Activated CD4-positive, alpha-beta T cell treated with anti-CD3 and anti-CD28 coated beads for 1 hour (primary cell): ENCODE measurements at regions not wholly inside any gene's neighbourhood (a gene's known extent, or its start where the extent isn't known, plus 50 kb on each side); places are given as distances from the start of the nearest gene placed in this dataset.

Experiments
- DNase-seq: peaks from one replicate; pipeline ENCODE4 v3.0.0-alpha.2; 2020

DNA sequence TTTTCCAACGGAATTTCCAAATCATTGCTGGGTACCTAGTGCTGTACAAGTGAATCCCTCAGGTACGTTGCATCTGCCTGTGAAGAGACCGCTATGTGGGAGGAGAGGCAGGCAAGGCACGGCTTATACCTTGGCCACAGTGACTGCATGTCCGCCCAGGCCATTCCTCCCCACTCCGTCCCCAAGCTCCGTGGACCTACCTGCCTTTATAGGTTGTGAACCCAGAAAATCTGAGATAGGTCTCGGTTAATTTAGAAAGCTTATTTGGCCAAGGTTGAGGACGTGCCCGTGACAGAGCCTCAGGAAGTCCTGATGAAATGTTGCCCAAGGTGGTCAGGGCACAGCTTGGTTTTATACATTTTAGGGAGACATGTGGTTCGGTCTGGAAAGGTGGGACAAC, 218.5 kb upstream of the TSHZ3 start:
- DNase-seq = no peak

DNA sequence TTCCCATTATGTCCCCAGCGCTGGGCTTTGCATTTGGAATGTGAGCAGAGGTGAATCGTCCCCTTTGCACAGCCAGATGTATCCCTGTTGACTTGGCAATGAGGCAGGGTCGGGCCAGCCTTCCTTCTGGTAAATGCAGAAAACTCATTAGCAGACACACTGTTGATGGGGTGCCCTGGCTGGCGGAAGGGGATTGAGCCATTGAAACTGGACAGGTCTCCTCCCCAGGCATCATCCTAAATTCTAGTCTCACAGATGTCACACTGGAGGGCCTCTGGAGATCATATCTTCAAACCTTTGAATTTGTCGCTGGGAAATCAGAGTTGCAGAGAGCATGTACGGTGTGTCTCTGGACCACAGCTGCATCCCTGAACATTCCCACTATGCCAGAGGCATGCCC, 219.5 kb upstream of the TSHZ3 start:
- DNase-seq = no peak

DNA sequence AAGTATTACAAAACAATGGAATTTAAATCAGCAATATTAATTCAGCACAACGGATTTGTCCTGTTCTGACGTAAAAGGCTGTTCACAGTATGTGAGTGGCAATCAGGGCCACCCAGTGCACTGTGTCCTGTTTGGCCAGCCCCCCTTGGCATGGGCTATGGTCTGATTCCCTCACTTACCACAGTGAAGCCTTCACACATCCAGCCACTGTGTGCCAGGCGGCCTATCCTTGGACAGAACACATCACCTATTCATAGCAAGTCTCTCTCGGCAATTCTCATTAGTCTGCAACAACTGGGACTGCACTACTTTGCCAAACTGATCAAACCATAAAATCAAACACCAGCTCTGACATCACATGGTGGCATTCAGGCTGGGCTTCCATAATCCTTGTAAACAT, 221.5 kb upstream of the TSHZ3 start:
- no peak for DNase-seq

DNA sequence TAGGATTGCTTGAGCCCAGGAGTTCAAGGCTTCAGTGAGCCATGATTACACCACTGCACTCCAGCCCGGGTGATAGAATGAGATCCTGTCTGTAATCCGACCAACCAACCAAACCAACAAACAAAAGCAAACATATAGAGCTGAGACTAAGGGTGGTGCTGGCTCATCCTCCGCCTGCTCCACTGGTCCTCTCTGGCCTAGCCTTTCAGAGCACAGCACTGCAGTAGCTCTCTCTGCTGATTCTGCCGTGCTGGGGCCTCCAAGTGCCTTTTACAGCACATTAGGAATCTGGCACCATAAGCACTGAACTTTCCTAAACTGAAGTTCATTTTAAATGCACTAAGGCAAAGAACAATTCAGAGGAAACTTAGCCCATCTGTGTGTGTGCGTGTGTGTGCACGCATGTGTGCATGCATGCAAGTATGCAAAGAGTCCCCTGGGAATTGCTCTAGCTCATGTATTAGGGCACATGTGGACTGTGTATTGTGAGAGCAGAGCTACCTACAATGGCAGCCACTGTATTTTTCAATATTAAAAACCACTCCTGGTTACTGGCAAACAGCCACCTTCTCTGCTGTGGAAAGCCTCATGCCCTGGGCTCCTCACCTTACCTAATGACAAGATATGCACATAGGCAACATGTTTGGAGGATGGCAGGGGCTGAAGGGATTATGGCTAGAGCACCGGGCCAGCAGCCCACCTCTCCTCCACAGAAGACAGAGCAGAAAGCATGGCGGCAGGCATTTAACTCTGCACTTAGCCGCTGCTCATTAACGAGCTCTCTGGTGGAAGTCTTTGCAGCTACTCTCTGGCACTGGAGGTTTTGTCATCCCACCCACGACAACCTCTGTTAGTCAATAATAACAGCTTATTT, 223.1 kb upstream of the TSHZ3 start:
- no peak for DNase-seq

DNA sequence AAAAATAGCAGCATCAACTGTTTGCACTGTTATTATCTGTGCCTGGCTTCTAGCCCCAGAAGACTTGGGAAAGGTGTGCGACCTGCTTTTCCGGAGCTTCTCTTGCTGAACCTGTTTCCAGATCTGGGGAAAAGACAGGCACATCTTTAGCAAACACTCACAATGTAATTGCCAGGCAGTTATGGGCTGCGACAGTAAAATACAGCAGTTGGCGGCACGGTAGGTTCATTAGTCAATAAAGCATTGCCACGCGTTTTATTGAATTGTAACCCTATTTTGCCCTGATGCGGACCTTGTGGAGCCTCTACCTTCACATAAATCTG, 223.7 kb upstream of the TSHZ3 start:
- DNase-seq = no peak

DNA sequence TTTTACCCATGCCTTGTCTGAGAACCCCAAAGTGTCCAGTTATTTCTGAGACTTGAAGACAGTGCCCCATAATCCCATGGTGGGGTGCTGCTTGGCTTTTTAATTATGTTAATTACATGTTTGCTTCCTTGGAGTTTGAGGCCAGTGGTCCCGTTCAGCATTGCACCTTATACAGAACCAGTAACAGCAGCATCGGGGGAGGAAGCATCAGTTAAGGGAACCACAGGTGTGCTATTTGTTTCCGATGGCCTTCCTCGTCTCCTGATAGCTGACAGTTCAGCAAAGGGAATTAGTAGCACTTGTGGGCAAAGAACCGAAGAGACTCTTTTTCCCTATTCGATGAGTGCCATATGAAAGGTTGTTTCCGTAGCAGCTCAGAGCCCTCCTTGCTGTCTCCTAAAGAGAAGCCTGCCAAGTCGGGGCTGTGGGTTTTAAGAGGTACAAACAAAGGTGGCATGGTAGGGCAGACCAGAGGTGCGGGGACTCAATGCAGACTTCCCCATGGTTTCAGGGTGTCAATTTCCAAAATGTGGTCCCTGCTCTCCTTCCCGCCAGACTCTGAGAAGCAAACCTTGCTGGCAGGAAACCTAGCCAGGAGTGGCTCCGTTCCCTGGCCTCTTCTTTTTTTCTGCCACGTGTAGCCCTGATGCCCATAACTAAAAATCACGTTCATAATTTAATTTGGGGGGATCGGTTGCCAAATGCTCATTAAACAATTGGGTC, 225.2 kb upstream of the TSHZ3 start:
- no peak for DNase-seq

DNA sequence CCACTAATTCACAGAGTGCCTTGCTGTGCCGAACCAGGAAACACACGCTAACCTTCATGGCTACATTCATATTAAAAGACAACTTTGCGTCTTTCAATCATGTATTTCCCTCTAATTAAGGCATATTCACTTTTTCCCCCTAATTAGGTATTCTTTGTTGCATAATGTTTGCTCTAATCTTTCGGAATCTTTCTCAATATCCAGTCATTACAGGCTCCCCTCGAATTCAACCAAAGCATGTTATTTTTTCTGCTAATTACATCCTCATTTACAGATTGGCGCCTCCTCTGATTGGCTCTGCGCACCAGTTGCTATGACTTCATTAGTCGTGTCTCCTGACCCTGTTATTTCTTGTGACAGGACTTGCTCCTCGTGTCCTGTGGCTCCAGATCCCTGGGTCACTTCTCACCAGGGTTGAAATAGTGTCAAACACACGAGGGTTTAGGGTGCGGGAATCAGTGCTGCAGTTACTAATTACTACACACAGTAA, 226.7 kb upstream of the TSHZ3 start:
- no peak for DNase-seq

DNA sequence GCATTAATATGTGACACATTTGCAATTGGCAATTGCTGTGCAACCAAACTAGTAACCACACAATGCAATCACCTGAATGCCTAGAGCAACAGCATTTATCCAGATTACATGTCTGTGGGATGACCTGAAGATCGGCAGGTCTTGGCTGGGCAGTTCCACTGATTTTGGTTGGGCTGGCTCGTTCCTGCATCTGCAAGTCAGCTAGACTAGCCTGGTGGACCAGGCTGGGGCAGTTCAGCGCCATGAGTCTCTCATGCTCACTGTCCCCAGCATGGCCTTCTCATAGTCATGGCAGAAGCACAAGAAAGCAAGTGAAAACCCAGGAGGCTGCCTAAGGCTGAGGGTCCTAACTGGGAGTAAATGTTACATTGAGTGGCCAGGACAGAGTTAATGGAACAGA, 229.1 kb upstream of the TSHZ3 start:
- DNase-seq = no peak

DNA sequence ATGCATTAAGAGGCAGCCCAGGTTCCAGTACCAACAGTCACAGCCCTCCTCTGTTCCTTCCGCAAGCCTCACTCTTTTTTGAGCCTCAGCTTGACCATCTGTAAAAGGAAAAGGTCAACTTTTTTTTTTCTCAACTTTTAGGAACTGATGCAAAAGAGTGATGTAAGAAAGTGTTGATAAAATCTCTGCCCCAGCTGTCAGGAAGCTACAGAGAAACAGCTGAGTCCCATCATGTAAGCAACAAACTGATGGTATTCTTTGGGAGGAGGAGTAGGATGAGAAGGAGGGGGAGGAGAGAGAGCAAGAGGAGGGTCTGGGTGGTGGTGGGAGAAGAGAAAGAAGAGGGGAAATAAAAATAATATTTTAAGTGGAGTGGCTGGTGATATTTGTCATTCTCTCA, 233.9 kb upstream of the TSHZ3 start:
- no peak for DNase-seq

DNA sequence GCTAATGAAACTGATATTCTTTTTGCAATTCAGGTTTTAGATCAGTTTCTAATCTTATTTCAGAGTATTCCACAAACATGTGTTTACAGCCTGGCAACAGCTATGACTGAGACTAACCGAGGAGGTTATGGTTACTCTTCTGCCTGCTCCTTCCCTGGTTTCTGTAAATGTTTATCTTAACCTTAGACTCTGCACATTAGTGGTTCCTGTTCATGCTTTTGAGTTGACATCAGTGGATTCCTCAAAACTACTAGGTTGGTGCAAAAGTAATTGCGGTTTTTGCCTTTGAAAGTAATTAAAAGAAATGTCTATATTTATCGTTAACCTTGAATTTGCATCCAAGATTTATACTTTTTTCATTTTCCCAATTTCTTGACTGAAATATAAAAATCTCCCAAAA, 237.0 kb upstream of the TSHZ3 start:
- DNase-seq = no peak

DNA sequence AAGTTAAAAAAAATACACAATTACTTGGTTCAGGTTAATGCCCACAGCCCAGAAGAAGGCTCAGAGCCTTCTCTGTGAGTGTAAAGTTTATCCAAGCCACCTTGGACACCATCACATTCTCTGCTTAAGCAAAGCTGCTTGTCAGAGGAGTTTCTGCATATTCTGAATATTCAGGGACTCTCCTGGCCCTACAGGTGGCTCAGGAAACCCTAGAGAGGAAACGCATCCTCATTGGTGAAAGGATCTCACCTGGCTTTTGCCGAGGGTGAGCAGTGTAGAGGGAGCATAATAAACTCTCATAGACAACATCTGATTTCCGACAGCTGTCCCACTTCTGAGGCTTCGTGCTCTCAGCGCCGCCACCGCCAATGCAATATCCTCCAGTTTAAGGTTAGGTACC, 239.9 kb upstream of the TSHZ3 start:
- DNase-seq = no peak

DNA sequence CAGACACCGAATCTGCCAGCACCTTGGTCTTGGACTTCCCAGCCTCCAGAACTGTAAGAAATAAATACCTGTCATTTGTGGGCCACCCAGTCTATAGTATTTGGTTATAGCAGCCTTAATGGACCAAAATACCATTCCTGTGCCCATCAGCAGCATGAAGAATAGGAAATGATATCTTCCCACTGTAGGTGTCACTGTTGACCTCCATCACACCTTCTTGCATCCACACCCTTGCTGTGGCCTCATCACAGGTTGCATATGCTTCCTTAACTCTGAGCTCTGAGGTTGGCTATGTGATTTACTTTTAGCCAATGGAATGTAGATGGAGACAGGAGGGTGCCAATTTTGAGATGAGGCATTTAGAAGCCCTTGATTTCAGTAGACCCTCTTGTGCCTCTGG, 242.0 kb upstream of the TSHZ3 start:
- no peak for DNase-seq

DNA sequence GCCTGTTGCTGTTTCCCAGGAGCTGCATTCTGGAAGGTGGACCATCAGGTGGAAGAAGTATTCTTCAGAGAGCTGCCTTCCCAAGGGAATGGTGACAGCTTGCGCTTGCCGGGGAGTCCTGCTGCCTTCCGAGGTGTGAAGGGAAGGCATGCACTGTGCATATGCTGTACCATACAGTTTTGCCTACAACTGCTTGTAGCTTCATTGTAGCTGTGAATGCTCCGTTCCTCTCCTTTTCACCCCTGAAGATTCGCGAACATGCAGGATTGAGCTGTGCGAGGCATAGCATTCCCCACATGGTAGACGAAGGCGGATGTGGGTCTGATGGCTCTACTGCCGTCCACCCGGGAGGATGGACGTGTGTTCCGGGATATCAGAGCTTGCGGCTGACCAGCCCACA, 243.2 kb upstream of the TSHZ3 start:
- DNase-seq = no peak

DNA sequence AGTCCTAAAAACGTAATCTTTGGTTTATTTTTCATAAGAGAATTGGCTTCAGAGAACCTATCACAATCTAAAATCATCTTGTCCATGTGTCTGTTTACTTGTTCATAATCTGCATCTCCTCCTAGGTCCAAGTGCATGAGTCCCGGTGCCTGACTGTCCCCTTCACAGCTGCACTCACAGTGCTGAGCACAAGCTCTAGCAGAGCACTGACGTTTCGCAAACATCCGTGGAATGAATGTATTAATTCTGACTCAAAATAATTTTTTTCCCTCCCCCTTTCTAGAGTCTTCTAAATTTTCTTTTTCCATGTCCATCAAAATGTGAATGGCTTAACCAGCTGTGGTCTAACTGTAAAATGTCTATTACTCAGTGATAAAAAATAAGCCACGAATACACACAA, 245.5 kb upstream of the TSHZ3 start:
- no peak for DNase-seq

DNA sequence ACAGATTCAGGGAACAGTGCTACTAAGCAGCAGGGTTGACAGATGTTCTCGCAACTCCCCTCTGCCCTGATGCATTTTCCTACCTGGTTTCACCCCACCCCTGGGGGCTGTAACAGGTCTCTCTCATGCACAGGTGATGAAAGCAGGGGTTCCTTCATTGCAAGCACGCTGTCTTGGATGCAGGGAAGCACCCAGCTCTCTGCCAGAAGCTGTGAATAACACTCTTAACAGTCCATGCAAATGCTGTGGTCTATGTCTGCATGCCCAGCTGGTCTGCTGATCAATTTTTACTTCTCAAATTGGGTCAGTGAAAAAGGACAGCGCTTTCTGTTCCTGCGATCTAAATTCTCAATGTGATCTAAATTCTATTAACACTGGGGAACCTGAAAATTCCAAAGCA, 246.3 kb upstream of the TSHZ3 start:
- DNase-seq = no peak

DNA sequence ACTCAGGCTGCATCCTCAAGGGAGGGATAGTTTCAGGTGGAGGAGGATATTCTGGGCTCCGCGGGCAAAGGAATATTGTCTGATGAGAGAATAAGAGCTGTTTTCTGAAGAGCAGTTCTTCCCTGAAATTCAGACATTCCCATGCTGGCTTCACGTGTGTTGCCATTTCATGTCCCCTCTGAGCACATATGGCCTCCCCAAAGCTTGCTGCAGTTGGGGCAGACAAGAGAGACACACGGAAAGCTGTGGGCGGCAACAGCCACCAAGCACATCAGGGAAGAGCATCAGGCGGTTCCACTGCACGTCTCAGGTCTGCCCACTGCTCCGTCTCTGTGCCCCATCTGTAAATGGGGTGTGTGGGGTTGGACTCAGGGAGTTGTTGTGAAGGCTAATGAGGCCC, 247.5 kb upstream of the TSHZ3 start:
- DNase-seq = no peak

DNA sequence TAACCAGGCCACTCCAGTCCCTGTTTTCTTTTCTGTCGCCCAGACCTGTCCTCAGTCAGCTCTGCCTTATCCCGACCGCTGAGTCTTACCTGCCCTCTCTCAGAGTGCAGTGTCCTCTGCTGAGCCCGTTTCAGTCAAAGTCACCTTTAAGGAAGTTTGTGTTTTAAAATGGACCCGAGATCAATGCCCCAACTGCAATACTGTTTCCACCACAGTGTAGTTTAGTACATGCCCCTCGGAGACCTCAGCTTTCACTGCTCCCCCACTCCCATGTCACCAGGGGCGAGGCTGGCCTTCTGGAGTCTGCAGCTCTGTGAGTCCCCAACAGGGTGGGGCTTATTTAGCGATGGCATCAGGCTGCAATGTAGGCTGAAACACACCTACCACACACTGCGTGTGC, 248.4 kb upstream of the TSHZ3 start:
- DNase-seq = no peak

DNA sequence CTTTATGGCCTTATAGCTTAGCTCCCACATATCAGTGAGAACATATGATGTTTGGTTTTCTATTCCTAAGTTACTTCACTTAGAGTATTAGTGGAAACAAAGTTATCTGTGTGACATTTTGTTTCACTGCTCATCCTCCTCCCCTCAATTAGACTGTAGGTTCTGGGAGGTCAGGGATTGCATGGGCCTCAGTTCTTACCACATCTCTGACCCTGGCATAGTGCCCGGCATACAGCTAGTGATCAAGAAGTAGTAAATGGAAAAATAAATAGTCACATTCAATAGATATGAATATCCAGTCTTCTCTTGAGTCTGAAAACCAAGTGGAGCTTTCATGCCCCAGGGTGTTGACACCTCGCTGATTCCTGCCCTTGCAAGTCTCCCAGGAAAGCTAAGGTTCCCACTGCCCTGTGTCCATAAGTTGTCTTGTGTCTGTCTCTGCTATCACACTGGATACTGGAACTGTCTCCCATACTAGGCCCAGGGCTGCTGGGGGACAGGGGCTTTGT, 249.5 kb upstream of the TSHZ3 start:
- no peak for DNase-seq

DNA sequence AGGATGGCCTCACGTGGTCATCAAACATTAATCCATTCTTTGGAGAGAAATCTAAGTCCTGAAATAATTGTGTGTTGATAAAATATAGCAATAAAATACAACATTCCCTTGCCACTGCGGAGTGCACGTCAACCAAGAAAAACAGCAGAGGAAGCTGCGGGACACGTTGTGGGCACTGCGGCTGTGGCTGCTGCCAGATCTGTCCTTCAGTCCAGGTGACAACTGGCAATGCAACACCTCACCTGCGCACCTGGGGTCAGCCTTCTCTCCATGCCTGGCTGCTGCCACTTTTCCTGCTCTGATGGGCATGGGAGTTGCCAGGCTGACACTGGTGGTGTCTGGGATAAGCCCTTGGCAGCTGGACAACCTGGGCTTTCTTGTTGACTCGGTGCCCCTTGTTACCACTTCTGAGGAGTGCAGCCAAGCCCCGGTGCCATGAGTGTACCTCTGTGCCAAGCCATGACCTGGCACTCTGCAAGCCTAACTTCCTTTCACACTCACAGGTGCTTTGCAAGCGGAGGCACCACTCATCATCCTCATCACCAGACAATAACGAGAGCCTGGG, 251.6 kb upstream of the TSHZ3 start:
- DNase-seq = no peak

DNA sequence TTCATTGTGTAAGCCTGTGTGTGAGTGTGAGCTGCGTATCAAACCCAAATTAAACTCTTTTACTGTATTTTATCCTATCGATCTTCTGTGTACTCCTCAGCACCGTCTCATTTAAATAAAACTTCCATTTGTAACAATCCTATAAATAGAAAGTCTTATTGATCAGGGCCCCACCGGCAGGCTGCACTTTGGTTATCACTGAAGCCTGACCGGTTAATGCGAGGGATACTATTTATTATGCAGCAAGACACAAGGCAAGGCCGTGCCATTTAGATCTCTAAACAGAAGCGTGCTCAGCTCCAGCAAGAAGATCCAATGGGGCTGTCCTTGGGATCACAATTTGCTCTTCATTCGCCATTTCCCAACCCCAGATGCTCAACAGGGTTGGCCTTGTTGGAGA, 252.6 kb upstream of the TSHZ3 start:
- no peak for DNase-seq

DNA sequence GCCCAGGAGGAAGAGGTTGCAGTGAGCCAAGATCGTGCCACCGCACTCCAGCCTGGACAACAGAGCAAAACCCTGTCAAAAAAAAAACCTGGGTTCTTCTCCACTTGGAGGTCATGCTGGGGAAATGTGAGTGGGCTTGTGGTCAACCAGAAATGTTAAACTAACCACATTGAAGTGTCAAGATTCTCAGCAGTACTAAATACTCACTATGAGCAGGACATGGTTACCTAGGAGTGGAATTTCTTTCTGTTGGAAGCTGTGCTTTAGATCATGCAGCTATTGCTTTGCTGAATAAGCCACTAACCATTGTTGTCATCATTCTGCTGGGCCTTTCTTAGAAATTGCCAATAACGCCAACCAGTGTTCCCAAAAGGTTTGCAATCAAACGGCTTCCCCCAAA, 253.3 kb upstream of the TSHZ3 start:
- no peak for DNase-seq

DNA sequence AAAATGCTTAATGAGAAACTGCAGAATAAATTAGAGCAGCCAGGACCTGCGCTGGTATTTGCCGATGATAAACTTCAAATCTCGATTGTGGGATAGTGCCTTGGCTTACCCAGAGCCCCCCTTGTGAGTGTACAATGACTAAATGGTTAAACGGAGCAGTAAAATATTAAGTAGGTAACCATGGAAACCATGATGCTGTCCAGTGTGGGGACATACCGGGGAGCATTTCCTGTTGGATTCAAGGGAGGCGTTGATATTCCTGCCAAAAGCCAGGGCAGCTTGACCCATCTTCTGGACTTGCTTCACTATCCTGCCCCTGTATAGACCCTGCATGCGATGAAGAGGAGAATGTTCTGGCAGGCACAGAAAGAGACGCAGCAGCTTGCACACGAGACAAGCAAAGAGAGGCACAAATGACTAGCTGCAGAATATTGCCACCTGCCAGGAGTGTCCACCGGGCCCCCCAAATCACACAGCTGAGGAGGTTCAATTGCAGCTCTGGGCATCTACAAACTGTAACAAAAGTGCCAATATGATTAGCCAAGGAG, 255.3 kb upstream of the TSHZ3 start:
- DNase-seq = no peak

DNA sequence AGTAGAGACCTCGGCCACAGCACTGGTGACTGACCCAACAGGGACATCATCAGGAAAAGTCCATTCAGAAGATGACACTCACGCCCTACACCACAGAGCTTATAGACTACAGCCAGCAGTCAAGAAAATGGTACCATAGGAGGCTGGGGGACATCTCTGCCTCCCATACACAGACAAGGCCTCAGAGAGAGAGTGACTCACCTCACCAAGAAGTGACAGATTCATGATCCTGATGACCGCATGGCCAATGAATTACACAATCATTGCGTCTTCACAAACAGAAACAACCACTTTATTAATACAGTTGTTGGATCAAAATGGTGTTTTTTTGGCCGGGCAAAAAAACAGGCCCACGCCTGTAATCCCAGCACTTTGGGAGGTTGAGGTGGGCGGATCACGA, 260.8 kb upstream of the TSHZ3 start:
- no peak for DNase-seq
